ENCODE measurements at regions not wholly inside any gene's neighbourhood (a gene's known extent, or its start where the extent isn't known, plus 50 kb on each side); places are given as distances from the start of the nearest gene placed in this dataset.
"Not testable (repeated sequence)": the region's sequence is repeated elsewhere in the genome, so short reads cannot be mapped to it uniquely, and the experiment has no call there.

DNA sequence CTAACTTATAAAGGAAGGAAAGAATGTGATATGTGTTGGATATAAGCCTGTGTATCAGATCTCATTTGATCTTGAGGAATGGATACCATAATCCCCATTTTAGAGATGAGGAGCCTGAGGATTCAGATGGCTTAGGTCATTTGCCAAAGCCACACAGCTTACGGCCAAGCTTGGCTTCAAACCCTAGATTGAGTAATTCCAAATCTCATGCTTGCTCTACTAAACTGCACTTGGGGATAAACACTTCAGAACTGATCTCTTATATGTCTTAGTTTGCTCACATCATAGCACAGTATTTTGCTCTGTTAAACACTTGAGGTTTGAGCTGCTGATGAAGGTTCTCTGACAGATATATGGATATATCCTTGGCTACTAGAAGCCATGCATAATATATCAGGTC lies 504.4 kb downstream of the NTRK2 start:
- DNase-seq (ENCODE audit: low spot score in 2 of 2) (no peak), ATAC-seq (ENCODE audit: low read depth) (no peak)
- no peaks in the 10 kb centered on the region for H3K4me1 Mint-ChIP-seq
- peaks cover 3% of the 10 kb centered on the region for H3K9me3 Mint-ChIP-seq
- no peaks in the 10 kb centered on the region for H3K36me3 Mint-ChIP-seq
- no peak overlapping the region for H3K4me3 Mint-ChIP-seq
- peaks cover 2% of the 10 kb centered on the region for H3K27me3 Mint-ChIP-seq
- no peak overlapping the region for H3K27ac Mint-ChIP-seq

DNA sequence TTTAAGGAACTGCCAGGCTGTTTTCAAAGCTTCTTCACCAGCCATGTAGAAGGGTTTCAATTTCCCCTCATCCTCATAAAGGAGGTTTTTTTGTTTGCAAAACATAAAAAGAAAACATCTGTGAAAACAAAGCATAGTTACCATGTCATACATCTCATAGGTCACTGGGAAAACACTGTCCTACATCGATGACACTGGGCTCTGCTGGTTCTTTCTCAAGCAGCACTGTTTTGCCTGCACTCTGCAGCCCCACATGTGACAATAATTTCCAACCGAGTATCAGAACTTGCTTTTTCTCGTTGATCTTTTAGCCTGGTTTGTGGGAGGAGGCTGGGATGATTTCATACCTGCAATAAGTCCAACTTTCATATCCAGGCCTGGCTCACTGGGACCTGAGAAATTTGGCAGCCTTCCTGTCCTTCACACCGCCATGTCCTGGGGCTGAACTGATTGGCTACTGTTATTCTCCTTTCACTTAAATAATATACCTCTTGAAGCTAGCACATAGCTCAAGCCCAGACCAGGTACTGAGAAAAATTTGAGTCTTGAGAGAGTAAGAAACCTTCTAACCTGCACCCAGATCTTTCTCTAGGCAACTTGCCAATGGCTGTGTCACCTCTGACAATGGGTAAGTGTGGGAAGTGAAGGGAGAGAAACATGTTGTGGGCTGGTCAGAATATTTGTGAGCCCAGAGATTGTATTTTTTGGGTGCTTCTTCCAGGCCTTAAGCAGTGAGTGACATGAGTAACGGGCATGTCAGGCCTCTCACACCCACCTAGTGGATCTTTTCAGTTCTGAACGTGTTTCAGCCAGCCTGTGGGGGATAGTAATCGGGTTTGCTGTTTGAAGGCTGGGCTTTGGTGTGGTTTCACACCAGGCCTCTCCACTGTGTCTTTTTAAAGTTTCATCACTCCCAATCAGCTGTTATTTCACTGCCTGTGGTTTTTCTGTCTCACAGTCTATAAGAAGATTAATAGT lies 502.8 kb downstream of the NTRK2 start:
- Mint-ChIP-seq H3K4me1 (no peaks in the 10 kb centered on the region), H3K9me3 (peaks cover 3% of the 10 kb centered on the region), H3K36me3 (no peaks in the 10 kb centered on the region), H3K27me3 (peaks cover 2% of the 10 kb centered on the region), H3K27ac (no peak overlapping the region), H3K4me3 (no peak overlapping the region)
- ATAC-seq (ENCODE audit: low read depth) (no peak), DNase-seq (ENCODE audit: low spot score in 2 of 2) (no peak)

DNA sequence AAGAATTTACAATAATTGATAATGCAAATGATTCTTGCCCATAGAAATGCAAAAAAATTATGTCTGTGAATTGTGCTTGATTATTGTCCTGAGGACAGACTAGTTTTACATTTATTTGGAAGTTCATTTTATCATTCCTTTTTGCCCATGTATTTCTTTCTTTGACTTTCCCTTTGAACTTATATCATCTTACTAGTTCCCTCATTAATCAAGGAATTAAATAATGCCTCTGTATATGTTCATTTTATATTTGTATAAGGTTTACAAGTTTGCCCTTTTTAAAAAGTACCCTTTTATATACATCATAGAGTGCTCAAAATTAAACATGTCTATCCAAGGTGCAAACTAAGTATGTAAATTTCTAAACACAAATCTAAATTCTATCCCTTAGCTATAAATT lies 501.6 kb downstream of the NTRK2 start:
- Mint-ChIP-seq H3K4me3 (no peak overlapping the region), H3K9me3 (peaks cover 3% of the 10 kb centered on the region), H3K27ac (no peak overlapping the region), H3K27me3 (peaks cover 2% of the 10 kb centered on the region), H3K36me3 (no peaks in the 10 kb centered on the region), H3K4me1 (no peaks in the 10 kb centered on the region)
- ATAC-seq (ENCODE audit: low read depth): no peak
- DNase-seq (ENCODE audit: low spot score in 2 of 2): no peak

DNA sequence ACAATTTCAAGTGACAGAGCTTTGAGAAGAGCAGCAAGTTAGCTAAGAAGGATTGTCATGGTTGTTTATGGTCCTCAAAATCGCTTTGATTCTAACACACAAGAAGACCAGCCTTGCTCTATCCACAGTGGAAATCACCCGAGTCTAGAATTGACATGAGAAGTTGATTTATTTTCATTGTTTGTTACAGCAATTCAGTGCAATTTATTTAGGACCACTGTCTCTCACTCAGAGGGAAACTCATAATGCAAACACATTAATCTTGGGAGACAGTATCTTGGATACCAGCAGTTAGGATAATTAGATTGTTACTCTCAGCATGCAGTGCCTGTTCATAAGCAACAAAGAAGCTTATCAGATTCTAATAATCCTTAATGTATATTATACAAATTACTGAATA lies 498.9 kb downstream of the NTRK2 start:
- Mint-ChIP-seq H3K27ac (no peak overlapping the region), H3K36me3 (no peaks in the 10 kb centered on the region), H3K4me3 (no peak overlapping the region), H3K9me3 (peaks cover 3% of the 10 kb centered on the region), H3K4me1 (no peaks in the 10 kb centered on the region), H3K27me3 (no peaks in the 10 kb centered on the region)
- DNase-seq (ENCODE audit: low spot score in 2 of 2): no peak
- no peak for ATAC-seq (ENCODE audit: low read depth)

DNA sequence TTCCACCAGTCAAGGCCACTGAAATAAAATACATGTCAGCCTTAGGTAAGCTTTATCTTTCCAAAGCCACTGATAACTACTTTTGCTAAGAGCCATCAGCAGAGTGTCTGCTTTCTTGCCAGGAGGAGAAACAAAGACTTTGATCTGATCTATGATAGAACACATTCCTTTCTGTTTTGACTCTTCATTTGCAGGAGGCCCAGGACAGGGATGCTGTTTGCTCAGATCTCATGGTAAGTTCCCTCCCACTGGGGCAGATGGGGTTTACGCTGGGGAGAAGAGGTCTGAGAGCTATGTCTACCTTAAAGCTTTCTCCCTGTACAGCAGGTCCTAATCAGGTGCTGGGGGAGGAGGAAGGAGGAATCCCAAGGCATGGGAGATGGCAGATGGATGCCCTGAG lies 497.6 kb downstream of the NTRK2 start:
- H3K36me3 Mint-ChIP-seq: no peaks in the 10 kb centered on the region
- H3K9me3 Mint-ChIP-seq: peaks cover 3% of the 10 kb centered on the region
- no peak for DNase-seq (ENCODE audit: low spot score in 2 of 2)
- no peak overlapping the region for H3K4me3 Mint-ChIP-seq
- H3K4me1 Mint-ChIP-seq: no peaks in the 10 kb centered on the region
- ATAC-seq (ENCODE audit: low read depth): no peak
- no peak overlapping the region for H3K27ac Mint-ChIP-seq
- H3K27me3 Mint-ChIP-seq: no peaks in the 10 kb centered on the region

DNA sequence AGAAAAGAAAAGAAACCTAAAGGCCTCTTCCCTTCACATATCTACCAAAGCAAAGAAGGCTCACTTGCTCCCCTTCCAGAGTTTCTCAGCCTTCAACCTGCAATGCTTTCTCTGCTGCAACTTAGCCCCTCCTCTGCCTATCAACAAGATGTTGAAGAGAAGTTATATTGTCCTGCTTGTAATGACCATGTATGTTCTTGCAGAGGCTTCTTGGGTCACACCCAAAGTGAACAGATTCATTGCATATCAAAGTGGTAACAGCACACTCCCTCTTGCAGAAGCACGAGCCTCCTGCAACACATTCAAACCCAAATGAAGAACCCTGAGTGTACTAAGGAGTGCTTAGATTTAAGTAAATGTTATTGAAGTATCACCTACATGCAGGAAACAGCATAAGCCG lies 494.3 kb downstream of the NTRK2 start:
- no peak for ATAC-seq (ENCODE audit: low read depth)
- Mint-ChIP-seq H3K4me1 (no peaks in the 10 kb centered on the region), H3K27ac (no peak overlapping the region), H3K4me3 (no peak overlapping the region), H3K9me3 (no peaks in the 10 kb centered on the region), H3K27me3 (no peaks in the 10 kb centered on the region), H3K36me3 (no peaks in the 10 kb centered on the region)
- DNase-seq (ENCODE audit: low spot score in 2 of 2): no peak

DNA sequence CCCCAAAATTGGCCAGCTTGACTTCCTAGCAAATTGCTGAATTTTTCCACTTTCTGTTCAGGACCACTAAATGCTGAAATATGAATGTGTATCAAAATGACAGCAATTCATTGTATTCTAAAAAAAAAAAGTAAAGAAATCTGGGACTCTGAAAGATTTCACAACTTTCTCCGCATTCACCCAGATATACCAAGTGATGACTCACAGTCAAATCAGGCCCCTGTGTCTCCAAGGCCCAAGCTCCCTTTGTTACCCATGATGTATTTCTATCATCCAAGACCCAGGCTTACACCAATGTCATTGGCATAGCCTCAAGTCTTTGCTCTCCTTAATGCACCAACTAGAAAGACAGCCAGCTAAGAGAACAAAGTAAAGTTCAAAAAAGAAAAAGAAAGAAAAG lies 493.9 kb downstream of the NTRK2 start:
- no peaks in the 10 kb centered on the region for H3K36me3 Mint-ChIP-seq
- H3K9me3 Mint-ChIP-seq: no peaks in the 10 kb centered on the region
- no peaks in the 10 kb centered on the region for H3K27me3 Mint-ChIP-seq
- no peak overlapping the region for H3K27ac Mint-ChIP-seq
- no peak overlapping the region for H3K4me3 Mint-ChIP-seq
- no peak for ATAC-seq (ENCODE audit: low read depth)
- H3K4me1 Mint-ChIP-seq: no peaks in the 10 kb centered on the region
- no peak for DNase-seq (ENCODE audit: low spot score in 2 of 2)

DNA sequence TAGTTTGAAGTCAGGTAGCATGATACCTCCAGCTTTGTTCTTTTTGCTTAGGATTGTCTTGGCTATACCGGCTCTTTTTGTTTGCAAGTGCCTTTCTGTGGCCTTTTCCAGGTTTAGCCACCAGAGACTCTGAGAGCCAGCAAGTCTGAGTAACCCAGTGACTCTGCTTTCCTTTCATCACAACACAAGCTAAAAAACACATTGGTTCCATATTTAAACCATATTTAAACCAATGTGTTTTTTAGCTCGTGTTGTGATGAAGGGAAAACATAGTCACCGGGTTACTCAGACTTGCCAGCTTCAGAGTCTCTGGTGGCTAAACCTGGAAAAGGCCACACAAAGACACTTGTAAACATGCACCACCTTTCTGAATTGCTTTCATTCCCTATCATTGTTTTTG lies 493.3 kb downstream of the NTRK2 start:
- Mint-ChIP-seq H3K9me3 (no peaks in the 10 kb centered on the region), H3K4me1 (no peaks in the 10 kb centered on the region), H3K36me3 (no peaks in the 10 kb centered on the region), H3K27me3 (no peaks in the 10 kb centered on the region), H3K4me3 (no peak overlapping the region), H3K27ac (no peak overlapping the region)
- no peak for DNase-seq (ENCODE audit: low spot score in 2 of 2)
- no peak for ATAC-seq (ENCODE audit: low read depth)

DNA sequence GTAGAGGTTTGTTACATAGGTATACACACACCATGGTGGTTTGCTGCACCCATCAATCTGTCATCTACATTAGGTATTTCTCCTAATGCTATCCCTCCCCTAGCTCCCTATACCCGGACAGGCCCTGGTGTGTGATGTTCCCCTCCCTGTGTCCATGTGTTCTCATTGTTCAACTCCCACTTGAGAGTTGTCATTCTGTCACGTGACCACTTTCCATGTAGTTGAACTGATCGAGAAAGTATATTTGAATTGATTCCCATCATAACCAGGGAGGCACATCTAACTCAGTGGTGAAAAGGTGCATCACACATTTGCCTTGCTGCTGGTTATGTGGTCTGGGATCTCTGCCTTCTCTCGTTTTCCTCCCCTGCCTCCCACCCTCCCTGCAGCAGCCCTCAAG lies 491.4 kb downstream of the NTRK2 start:
- H3K27ac Mint-ChIP-seq; ATAC-seq (ENCODE audit: low read depth); H3K9me3 Mint-ChIP-seq; H3K27me3 Mint-ChIP-seq; DNase-seq (ENCODE audit: low spot score in 2 of 2); H3K36me3 Mint-ChIP-seq; H3K4me3 Mint-ChIP-seq; H3K4me1 Mint-ChIP-seq: not testable (repeated sequence)

DNA sequence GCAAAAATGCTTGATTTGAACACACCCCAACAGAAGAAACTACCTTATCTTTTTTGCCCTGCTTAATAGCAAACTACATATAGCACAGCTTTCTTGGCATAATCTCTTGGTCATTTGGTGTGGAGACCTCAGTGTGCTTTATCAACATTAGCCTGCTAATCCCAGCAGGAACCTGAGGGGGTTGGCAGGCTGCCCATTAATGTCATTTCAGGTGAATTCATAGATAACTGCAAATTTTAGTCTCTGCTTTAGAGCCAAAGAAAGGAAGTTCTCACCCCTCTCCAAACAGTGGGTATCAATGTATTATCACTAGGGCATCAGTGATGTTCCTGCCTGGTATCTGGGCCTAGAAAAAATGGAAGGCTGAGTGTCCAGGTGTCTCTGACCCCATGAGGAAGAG lies 489.0 kb downstream of the NTRK2 start:
- Mint-ChIP-seq H3K36me3 (no peaks in the 10 kb centered on the region), H3K27me3 (peaks cover 1% of the 10 kb centered on the region), H3K27ac (no peak overlapping the region), H3K4me3 (no peak overlapping the region), H3K9me3 (no peaks in the 10 kb centered on the region), H3K4me1 (no peaks in the 10 kb centered on the region)
- ATAC-seq (ENCODE audit: low read depth): no peak
- DNase-seq (ENCODE audit: low spot score in 2 of 2): no peak

DNA sequence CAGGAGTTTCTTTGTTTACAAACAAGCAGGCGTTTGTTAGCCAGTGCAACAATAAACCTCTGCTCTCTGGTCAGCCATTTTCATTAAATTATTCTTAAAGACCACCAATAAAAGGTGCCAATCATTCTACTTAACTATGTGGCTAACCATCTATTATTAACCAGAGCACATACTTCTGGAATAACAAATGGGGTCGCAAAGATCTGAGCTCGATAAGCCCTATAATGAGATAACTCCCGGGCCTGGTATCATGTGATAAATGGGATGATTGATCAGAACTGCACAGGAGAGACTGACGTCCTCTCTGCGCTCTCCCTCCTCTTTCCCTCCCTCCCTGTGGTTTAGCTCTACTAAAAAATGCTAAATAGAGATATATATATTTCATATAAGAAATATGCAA lies 488.2 kb downstream of the NTRK2 start:
- H3K36me3 Mint-ChIP-seq: no peaks in the 10 kb centered on the region
- peaks cover 1% of the 10 kb centered on the region for H3K27me3 Mint-ChIP-seq
- no peaks in the 10 kb centered on the region for H3K4me1 Mint-ChIP-seq
- H3K9me3 Mint-ChIP-seq: no peaks in the 10 kb centered on the region
- H3K4me3 Mint-ChIP-seq: no peak overlapping the region
- no peak overlapping the region for H3K27ac Mint-ChIP-seq
- DNase-seq (ENCODE audit: low spot score in 2 of 2) (no peak), ATAC-seq (ENCODE audit: low read depth) (no peak)

DNA sequence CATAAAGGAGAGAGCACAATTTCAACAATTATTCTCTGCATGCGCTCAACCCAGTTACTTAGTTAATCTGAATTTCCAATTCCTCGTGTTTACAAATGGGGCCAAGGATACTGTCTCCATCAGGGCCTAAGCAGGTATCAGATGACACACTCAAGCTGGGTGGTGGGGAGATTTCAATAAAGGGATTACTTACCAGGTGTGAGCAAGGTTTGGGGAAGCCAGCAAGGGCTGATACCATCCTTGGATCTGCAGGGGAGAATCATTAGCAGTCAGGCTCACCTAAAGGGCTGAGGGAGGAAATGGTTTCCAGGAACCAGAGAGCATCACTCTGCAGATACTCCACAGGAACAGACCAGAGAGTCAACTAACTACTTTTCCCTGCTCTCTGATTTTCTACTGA lies 487.1 kb downstream of the NTRK2 start:
- no peak overlapping the region for H3K4me3 Mint-ChIP-seq
- H3K9me3 Mint-ChIP-seq: no peaks in the 10 kb centered on the region
- H3K4me1 Mint-ChIP-seq: no peaks in the 10 kb centered on the region
- H3K27ac Mint-ChIP-seq: no peak overlapping the region
- no peak for ATAC-seq (ENCODE audit: low read depth)
- peaks cover 1% of the 10 kb centered on the region for H3K27me3 Mint-ChIP-seq
- no peak for DNase-seq (ENCODE audit: low spot score in 2 of 2)
- no peaks in the 10 kb centered on the region for H3K36me3 Mint-ChIP-seq

DNA sequence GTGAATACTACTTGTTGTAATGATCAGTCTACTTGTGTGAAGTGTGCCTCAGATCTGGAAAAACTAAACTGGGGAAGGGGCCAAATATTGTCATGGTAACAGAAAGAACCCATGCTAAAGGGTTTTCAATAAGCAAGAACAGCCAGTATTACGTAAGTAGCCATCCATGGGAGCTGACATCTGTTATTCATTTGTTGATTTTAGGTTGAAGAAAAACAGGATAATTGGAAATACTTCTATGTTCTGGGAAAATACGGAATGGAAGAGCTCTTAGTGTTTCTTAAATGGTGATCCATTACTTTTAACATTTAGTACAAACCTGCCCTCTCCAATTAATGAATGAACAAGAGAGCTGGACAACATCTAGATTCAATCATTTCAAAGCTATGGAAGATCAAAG lies 485.8 kb downstream of the NTRK2 start:
- ATAC-seq (ENCODE audit: low read depth): no peak
- Mint-ChIP-seq H3K36me3 (no peaks in the 10 kb centered on the region), H3K9me3 (no peaks in the 10 kb centered on the region), H3K4me3 (no peak overlapping the region), H3K27me3 (peaks cover 1% of the 10 kb centered on the region), H3K4me1 (no peaks in the 10 kb centered on the region), H3K27ac (no peak overlapping the region)
- DNase-seq (ENCODE audit: low spot score in 2 of 2): no peak

DNA sequence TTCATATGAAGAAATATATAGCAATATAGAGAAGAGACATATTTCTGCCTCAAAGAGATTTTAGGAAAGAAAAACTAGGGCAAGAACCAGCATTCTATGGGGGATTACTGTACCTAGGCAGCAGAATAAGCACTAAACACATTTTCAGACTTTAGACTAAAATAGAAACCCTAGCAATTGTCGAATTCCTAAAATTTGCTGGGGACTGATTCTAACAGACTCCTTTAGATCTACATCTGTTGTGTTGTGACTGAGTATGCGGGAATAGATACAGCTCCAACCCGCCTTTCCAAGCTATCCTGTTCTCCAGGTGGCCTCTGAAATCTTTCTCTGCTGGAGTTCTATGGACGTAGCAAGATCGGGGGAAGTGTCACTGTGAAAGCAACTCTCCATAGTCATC lies 482.2 kb downstream of the NTRK2 start:
- Mint-ChIP-seq H3K27me3 (peaks cover 5% of the 10 kb centered on the region), H3K9me3 (peaks cover 3% of the 10 kb centered on the region), H3K27ac (no peak overlapping the region), H3K4me3 (no peak overlapping the region), H3K4me1 (no peaks in the 10 kb centered on the region), H3K36me3 (no peaks in the 10 kb centered on the region)
- DNase-seq (ENCODE audit: low spot score in 2 of 2) (no peak), ATAC-seq (ENCODE audit: low read depth) (no peak)

DNA sequence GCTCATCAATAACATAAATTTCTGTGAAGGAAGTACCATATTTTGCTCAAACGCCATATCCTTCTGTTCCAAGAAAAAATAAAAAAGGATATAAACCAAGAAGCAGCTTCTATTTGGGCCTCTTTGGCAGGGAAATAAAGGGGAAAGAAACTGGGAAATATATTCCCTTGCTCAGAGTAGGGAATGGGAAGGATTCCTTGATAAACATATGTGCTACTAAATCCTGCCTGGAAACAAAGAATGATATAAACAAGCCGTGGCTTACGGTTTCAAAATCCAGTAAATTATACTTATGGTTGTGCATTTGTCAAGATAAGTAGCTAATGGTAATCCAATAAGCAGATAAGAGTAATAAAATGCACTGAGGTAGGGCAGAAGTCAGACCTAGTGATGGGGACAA lies 481.6 kb downstream of the NTRK2 start:
- no peak for ATAC-seq (ENCODE audit: low read depth)
- no peaks in the 10 kb centered on the region for H3K36me3 Mint-ChIP-seq
- no peak overlapping the region for H3K27ac Mint-ChIP-seq
- no peaks in the 10 kb centered on the region for H3K4me1 Mint-ChIP-seq
- peaks cover 5% of the 10 kb centered on the region for H3K27me3 Mint-ChIP-seq
- no peak for DNase-seq (ENCODE audit: low spot score in 2 of 2)
- H3K4me3 Mint-ChIP-seq: no peak overlapping the region
- peaks cover 3% of the 10 kb centered on the region for H3K9me3 Mint-ChIP-seq

All from memory B cell (primary cell).